GM12875 (cell line): ENCODE measurements at regions not wholly inside any gene's neighbourhood (a gene's known extent, or its start where the extent isn't known, plus 50 kb on each side); places are given as distances from the start of the nearest gene placed in this dataset.
A peak's percentile ranks its signal among the peaks of the same experiment; 100 is the strongest.

Experiments
- H3K4me3 ChIP-seq: one replicate; pipeline ENCODE4 v1.5.1; 2011; ENCODE audit warnings: low read depth, low read length, control low read depth
- TF ChIP-seq, protein P1 (sequence below): IDR thresholded peaks from 2 replicates; pipeline ENCODE4 v1.5.1; 2011; ENCODE audit warnings: low read depth, mild to moderate bottlenecking, control low read depth, inconsistent platforms, low read length, moderate library complexity, borderline replicate concordance; ENCODE audit not compliant: insufficient read depth

DNA sequence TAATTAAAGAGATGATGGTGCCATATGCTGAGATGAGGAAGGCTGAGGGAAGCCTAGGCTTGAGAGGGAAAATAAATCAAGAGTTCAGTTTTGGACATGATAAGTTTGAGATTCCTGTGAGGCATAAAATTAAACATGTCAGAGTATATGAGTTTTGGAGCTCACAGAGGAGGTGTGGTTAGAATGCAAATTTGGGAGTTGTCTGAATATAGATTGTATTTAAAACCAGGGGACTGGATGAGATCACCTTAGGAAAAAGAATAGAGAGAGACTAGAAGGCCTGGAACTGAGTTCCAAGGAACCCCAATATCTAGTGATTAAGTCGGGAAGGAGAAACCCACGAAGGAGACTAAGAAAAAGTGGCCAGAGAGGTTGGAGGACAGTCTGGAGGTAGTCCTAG lies 65.5 kb downstream of the FRMPD3 start:
- H3K4me3 ChIP-seq: no peak overlapping the region
- TF ChIP-seq, protein P1, sequence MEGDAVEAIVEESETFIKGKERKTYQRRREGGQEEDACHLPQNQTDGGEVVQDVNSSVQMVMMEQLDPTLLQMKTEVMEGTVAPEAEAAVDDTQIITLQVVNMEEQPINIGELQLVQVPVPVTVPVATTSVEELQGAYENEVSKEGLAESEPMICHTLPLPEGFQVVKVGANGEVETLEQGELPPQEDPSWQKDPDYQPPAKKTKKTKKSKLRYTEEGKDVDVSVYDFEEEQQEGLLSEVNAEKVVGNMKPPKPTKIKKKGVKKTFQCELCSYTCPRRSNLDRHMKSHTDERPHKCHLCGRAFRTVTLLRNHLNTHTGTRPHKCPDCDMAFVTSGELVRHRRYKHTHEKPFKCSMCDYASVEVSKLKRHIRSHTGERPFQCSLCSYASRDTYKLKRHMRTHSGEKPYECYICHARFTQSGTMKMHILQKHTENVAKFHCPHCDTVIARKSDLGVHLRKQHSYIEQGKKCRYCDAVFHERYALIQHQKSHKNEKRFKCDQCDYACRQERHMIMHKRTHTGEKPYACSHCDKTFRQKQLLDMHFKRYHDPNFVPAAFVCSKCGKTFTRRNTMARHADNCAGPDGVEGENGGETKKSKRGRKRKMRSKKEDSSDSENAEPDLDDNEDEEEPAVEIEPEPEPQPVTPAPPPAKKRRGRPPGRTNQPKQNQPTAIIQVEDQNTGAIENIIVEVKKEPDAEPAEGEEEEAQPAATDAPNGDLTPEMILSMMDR: no peak

- no peak overlapping the region for H3K4me3 ChIP-seq
- TF ChIP-seq, protein P1: no peak
Observed at GRCh38 chrX:107521877-107522586, 72.6 kb downstream of the FRMPD3 start.

- no peak overlapping the region for H3K4me3 ChIP-seq
- TF ChIP-seq, protein P1: no peak
Observed at GRCh38 chrX:107522901-107523300, 73.4 kb downstream of the FRMPD3 start.

GRCh38 chrX:107526141-107526540 lies 76.7 kb downstream of the FRMPD3 start:
- no peak overlapping the region for H3K4me3 ChIP-seq
- TF ChIP-seq, protein P1: no peak

- no peak overlapping the region for H3K4me3 ChIP-seq
- TF ChIP-seq, protein P1: no peak
Observed at GRCh38 chrX:107530141-107530540, 80.7 kb downstream of the FRMPD3 start.

DNA sequence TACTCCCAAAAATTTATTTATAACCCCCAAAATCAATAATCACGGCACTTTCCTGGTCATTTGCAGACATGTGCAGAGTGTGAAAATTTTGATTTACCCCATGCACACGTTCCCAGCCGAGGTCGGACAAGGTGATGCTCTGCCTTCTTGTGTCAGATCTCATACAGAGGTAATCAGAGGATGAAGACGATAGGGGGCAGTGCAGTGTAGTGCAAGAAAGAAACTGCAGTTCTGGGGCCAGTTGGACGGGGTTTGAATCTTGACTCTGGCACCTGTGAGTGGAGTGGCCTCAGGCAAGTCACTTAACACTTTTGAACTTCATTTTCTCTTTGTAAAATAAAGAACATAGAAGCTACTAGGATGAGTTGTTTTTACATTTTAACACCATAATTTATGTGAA lies 88.4 kb downstream of the FRMPD3 start:
- no peak overlapping the region for H3K4me3 ChIP-seq
- TF ChIP-seq, protein P1: peak; percentile 58

DNA sequence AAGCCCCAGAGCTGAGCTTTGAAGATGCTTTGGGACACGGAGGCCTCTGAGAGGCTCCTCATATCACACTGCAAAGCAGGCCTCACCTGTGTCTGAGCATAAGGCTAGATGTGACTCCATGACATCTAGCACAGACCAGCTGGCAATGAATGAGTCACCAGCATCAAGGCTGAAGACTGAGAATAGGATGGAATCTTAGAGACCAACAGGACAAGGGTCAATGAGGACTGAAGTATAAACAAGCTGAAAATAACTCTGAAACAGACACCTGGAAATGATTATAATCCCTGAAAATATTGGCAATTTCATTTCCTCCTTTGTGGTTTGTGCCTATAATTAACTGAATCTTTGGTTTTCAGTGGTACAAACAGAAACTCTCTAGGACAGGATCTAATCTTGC lies 87.1 kb upstream of the PRPS1 start:
- no peak overlapping the region for H3K4me3 ChIP-seq
- TF ChIP-seq, protein P1: no peak
